Smooth muscle cell (in vitro differentiated cells): ENCODE measurements at regions not wholly inside any gene's neighbourhood (a gene's known extent, or its start where the extent isn't known, plus 50 kb on each side); places are given as distances from the start of the nearest gene placed in this dataset.

Experiments
- DNase-seq: peaks from one replicate; lab custom pipeline; 2025; ENCODE audit not compliant: unreplicated experiment; lab: John Stamatoyannopoulos, UW
- H2AFZ ChIP-seq: fragments of 200-600 bp; sonication (generic); 2 replicates; pipeline ENCODE4 v1.6.0; 2016; ENCODE audit warnings: antibody characterized with exemption, low read depth, mild to moderate bottlenecking
- H3F3A ChIP-seq: fragments of 200-600 bp; sonication (generic); 2 replicates; pipeline ENCODE4 v1.6.0; 2017; ENCODE audit warnings: antibody characterized with exemption, low read depth
- H3K27ac ChIP-seq: fragments of 200-600 bp; sonication (generic); 2 replicates; pipeline ENCODE4 v1.5.1; 2016; ENCODE audit warnings: low read depth, mild to moderate bottlenecking
- H3K27me3 ChIP-seq: fragments of 200-600 bp; sonication (generic); 2 replicates; pipeline ENCODE4 v1.6.1; 2016; ENCODE audit warnings: low read depth, mild to moderate bottlenecking
- H3K36me3 ChIP-seq: fragments of 200-600 bp; sonication (generic); 2 replicates; pipeline ENCODE4 v1.5.1; 2016; ENCODE audit warnings: low read depth
- H3K4me1 ChIP-seq: fragments of 200-600 bp; sonication (generic); 2 replicates; pipeline ENCODE4 v1.5.1; 2016; ENCODE audit warnings: low read depth
- H3K4me2 ChIP-seq: fragments of 200-600 bp; sonication (generic); 2 replicates; pipeline ENCODE4 v1.6.0; 2016; ENCODE audit warnings: mild to moderate bottlenecking
- H3K4me3 ChIP-seq: fragments of 200-600 bp; sonication (generic); 2 replicates; pipeline ENCODE4 v1.5.1; 2016; ENCODE audit warnings: mild to moderate bottlenecking
- H3K79me2 ChIP-seq: fragments of 200-600 bp; sonication (generic); 2 replicates; pipeline ENCODE4 v1.6.0; 2016; ENCODE audit warnings: low read depth, mild to moderate bottlenecking
- H3K9ac ChIP-seq: fragments of 200-600 bp; sonication (generic); 2 replicates; pipeline ENCODE4 v1.6.0; 2016; ENCODE audit warnings: low read depth
- H3K9me3 ChIP-seq: fragments of 200-600 bp; sonication (generic); replicated peaks from 2 replicates; pipeline ENCODE4 v1.5.1; 2016; ENCODE audit warnings: low read depth
- H4K20me1 ChIP-seq: fragments of 200-600 bp; sonication (generic); 2 replicates; pipeline ENCODE4 v1.6.0; 2016; ENCODE audit warnings: low read depth
- CTCF ChIP-seq: fragments of 200-600 bp; sonication (generic); IDR thresholded peaks from 2 replicates; pipeline ENCODE4 v1.5.1; 2017; ENCODE audit warnings: borderline replicate concordance, mild to moderate bottlenecking, antibody characterized with exemption; ENCODE audit not compliant: insufficient read depth, poor library complexity, severe bottlenecking
- WGBS: methylation state at CpG from one replicate; pipeline ENCODE4 v1.1.7; 2016; ENCODE audit warnings: low lambda C conversion rate; 5-methylcytosine and 5-hydroxymethylcytosine counted together

GRCh38 chr14:95415993-95416392, 96.3 kb upstream of the CLMN start:
- Histone ChIP-seq H3K4me3 (no peak overlapping the region), H3K27ac (no peak overlapping the region), H3K27me3 (peaks cover 2% of the 10 kb centered on the region), H3F3A (no peaks in the 10 kb centered on the region), H3K36me3 (no peaks in the 10 kb centered on the region), H3K9me3 (no peaks in the 10 kb centered on the region), H3K4me2 (no peak overlapping the region), H3K79me2 (no peaks in the 10 kb centered on the region), H3K4me1 (no peaks in the 10 kb centered on the region), H4K20me1 (no peaks in the 10 kb centered on the region), H3K9ac (no peak overlapping the region), H2AFZ (no peak overlapping the region)
- WGBS: 94% methylated on average over 8 of the region's 8 CpGs
- no peak for TF ChIP-seq CTCF
- no peak for DNase-seq

GRCh38 chr14:95413289-95414215, 93.8 kb upstream of the CLMN start:
- H4K20me1 ChIP-seq: no peaks in the 10 kb centered on the region
- H3K4me1 ChIP-seq: no peaks in the 10 kb centered on the region
- no peak for DNase-seq
- H3K9ac ChIP-seq: no peak overlapping the region
- no peak overlapping the region for H3K4me3 ChIP-seq
- no peak overlapping the region for H2AFZ ChIP-seq
- TF ChIP-seq CTCF: no peak
- no peak overlapping the region for H3K4me2 ChIP-seq
- H3K36me3 ChIP-seq: no peaks in the 10 kb centered on the region
- H3K27ac ChIP-seq: no peak overlapping the region
- H3K27me3 ChIP-seq: peaks cover 8% of the 10 kb centered on the region
- no peaks in the 10 kb centered on the region for H3K79me2 ChIP-seq
- H3K9me3 ChIP-seq: no peaks in the 10 kb centered on the region
- 75% methylated on average over 11 of the region's 11 CpGs for WGBS
- no peaks in the 10 kb centered on the region for H3F3A ChIP-seq

GRCh38 chr14:95410838-95411237, 91.1 kb upstream of the CLMN start:
- Histone ChIP-seq H3F3A (no peaks in the 10 kb centered on the region), H3K4me1 (no peaks in the 10 kb centered on the region), H3K9me3 (no peaks in the 10 kb centered on the region), H4K20me1 (no peaks in the 10 kb centered on the region), H3K27me3 (peaks cover 13% of the 10 kb centered on the region), H3K4me3 (no peak overlapping the region), H3K36me3 (no peaks in the 10 kb centered on the region), H3K27ac (no peak overlapping the region), H3K79me2 (no peaks in the 10 kb centered on the region), H3K9ac (no peak overlapping the region), H3K4me2 (no peak overlapping the region), H2AFZ (no peak overlapping the region)
- TF ChIP-seq CTCF: no peak
- WGBS: 97% methylated on average over 2 of the region's 2 CpGs
- DNase-seq: no peak
